ENCODE measurements at regions not wholly inside any gene's neighbourhood (a gene's known extent, or its start where the extent isn't known, plus 50 kb on each side); places are given as distances from the start of the nearest gene placed in this dataset.

DNA sequence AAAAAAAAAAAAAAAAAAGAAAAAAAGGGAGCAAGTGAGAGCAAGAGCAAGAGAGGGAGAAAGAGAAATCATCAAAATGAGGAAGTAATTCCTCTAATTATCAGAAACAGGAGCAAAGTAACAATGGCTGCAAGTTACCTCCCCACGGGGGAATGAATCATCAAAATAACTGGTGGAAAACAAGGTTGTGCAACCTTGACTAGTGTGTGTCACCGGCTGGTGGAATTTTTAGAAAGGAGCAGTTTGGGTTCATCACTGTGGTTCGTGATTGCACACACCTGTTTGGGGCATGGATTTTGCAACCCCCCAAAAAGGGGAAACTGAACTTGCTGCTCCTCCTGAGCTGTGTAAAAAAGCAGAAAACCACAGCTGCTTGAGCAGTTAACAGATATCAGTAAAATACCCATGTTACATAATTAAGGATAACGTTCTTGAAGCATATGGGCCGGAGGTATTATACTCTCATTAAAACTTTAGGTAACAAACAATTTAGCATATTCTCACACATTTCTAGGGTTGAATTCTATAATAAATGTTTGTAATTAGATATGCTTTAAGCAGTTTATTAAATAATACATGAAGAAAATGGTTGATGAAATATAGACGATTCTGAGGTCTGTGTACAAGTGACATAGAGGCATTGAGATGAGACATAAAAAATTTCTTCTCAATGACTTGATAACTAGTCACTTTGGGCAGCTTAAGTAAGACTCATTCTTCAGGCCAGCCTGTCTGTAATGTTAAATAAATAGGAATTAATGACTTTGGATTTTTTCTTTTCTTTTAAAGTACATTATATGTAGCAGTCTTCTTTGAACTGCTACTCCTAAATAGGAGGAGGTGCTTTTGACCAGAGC is 184.2 kb upstream of the ZEB2 start:
- TF ChIP-seq, protein P1, sequence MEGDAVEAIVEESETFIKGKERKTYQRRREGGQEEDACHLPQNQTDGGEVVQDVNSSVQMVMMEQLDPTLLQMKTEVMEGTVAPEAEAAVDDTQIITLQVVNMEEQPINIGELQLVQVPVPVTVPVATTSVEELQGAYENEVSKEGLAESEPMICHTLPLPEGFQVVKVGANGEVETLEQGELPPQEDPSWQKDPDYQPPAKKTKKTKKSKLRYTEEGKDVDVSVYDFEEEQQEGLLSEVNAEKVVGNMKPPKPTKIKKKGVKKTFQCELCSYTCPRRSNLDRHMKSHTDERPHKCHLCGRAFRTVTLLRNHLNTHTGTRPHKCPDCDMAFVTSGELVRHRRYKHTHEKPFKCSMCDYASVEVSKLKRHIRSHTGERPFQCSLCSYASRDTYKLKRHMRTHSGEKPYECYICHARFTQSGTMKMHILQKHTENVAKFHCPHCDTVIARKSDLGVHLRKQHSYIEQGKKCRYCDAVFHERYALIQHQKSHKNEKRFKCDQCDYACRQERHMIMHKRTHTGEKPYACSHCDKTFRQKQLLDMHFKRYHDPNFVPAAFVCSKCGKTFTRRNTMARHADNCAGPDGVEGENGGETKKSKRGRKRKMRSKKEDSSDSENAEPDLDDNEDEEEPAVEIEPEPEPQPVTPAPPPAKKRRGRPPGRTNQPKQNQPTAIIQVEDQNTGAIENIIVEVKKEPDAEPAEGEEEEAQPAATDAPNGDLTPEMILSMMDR (IDR thresholded peaks at IDR 0.05; ENCODE audit: control extremely low read depth, extremely low read depth, low read depth, missing control alignments): no peak
- CTCF ChIA-PET: no interaction called here
- no peak for DNase-seq (ENCODE audit: extremely low spot score)
- POLR2A ChIA-PET: no interaction called here

DNA sequence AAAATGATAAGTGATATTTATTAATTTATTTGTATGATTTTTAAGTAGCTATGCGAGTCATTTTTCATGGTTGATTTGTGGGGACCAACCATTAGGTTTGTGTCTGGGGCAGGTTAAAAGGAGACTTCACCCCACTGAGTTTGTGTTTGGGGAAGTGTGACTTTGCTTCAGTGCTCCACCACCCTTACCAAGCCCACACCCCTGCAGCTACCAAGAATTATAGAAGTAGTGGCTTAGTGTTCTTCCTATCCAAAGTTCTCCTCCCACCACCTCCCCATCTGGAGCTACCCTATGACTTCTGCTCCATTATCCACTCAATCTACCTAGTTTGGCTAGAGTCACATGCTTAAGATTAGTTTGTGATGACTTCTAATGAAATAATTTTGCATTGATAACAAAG is 182.1 kb upstream of the ZEB2 start:
- ChIA-PET POLR2A (no interaction called here), CTCF (no interaction called here)
- DNase-seq (ENCODE audit: extremely low spot score): no peak
- TF ChIP-seq, protein P1 (IDR thresholded peaks at IDR 0.05; ENCODE audit: control extremely low read depth, extremely low read depth, low read depth, missing control alignments): no peak

DNA sequence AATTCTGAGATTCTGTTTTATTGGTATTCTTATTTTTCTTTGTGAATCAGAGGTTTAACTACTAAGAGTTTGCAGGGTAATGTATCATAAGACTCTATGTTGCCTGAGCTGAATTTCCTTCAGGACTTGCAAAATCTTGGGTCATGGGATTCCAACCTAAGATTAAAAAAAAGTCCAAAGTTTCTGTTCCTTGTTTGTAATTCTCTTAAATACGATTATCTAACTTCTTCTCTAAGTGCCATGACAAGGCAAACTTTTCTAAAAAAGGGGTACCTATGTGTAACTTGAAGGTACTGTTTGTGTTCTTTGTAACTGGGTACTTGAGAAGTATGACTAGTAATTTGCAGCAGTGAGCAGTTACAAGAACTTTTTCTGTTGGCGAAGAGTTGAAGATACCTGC is 181.3 kb upstream of the ZEB2 start:
- POLR2A ChIA-PET: no interaction called here
- CTCF ChIA-PET: no interaction called here
- no peak for DNase-seq (ENCODE audit: extremely low spot score)
- TF ChIP-seq, protein P1 (IDR thresholded peaks at IDR 0.05; ENCODE audit: control extremely low read depth, extremely low read depth, low read depth, missing control alignments): no peak

DNA sequence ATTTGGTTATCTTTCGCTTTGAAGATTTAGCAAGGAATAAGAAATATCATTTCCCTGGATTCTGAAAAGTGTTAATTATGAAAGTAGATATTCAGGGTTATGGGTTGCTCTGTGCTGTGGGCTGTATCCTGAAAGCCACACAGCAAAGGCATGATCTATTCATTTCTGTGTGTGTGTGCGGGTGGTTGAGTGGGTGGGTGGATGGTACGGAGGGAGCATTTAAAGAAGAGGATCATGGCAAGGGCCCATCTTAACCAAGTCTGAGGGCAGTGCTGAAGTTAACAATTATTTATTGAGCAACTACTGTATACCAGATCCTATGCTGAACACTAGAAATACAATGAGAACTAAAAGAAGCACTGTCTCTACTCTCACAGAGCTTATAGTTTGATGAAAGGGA is 178.2 kb upstream of the ZEB2 start:
- CTCF ChIA-PET: no interaction called here
- TF ChIP-seq, protein P1 (IDR thresholded peaks at IDR 0.05; ENCODE audit: control extremely low read depth, extremely low read depth, low read depth, missing control alignments): no peak
- POLR2A ChIA-PET: no interaction called here

DNA sequence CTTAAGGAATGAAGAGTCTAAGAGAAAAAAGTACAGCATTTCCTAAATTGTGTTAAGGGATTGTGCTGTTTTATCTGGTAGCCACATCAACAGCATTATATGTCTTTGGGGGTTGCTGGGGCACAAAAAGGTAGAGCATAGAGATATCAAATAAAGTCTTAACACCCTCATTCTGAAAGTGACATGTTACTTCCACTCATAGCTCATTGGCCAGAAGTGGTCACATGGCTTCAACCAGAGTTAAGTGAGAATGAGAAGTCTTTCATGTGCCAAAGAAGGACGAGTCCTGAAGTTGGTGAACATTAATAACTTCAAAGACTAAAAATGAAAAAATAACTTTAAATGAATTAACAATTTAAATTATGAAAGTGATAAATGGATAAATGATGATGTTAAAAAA is 175.7 kb upstream of the ZEB2 start:
- ChIA-PET CTCF (interaction anchor here (0.8 kb wide), 1 partner anchor 18 kb away, joined by 3 read pairs; no protein-coding TSS in a partner anchor), POLR2A (no interaction called here)
- TF ChIP-seq, protein P1 (IDR thresholded peaks at IDR 0.05; ENCODE audit: control extremely low read depth, extremely low read depth, low read depth, missing control alignments): no peak
- no peak for DNase-seq (ENCODE audit: extremely low spot score)

More for the DNA sequence above, 178.2 kb upstream of the ZEB2 start:
- DNase-seq (ENCODE audit: extremely low spot score): no peak

DNA sequence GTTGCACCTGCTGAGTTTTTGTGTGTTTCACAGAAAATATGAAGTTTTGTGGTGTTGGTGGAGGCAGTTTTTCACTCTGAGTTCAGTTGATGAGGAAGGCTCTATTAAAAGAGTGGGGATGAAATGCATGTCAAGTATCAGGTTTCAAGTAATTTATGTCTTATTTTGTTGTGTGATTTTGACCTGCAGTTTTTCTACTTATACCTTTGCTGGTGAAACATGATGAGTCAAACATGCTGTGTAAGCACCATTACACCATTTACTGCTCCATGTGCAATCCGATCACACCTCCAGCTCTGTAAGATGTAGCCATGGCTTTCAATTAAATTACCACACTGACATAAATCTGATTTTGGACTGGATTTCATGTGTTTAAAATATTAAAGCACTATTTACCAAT is 174.5 kb upstream of the ZEB2 start:
- POLR2A ChIA-PET: no interaction called here
- no peak for DNase-seq (ENCODE audit: extremely low spot score)
- TF ChIP-seq, protein P1 (IDR thresholded peaks at IDR 0.05; ENCODE audit: control extremely low read depth, extremely low read depth, low read depth, missing control alignments): no peak
- CTCF ChIA-PET: no interaction called here
